WI38 (cell line): ENCODE measurements at regions not wholly inside any gene's neighbourhood (a gene's known extent, or its start where the extent isn't known, plus 50 kb on each side); places are given as distances from the start of the nearest gene placed in this dataset.

ENCODE experiments used
- H3K4me3 ChIP-seq: 2 replicates; pipeline ENCODE4 v1.5.1; 2011; ENCODE audit warnings: low read depth, mild to moderate bottlenecking, control low read depth, low read length
- TF ChIP-seq, protein P1 (sequence below): IDR thresholded peaks from 2 replicates; pipeline ENCODE4 v1.5.1; 2012; ENCODE audit warnings: low read depth, mild to moderate bottlenecking, control low read depth, low read length

DNA sequence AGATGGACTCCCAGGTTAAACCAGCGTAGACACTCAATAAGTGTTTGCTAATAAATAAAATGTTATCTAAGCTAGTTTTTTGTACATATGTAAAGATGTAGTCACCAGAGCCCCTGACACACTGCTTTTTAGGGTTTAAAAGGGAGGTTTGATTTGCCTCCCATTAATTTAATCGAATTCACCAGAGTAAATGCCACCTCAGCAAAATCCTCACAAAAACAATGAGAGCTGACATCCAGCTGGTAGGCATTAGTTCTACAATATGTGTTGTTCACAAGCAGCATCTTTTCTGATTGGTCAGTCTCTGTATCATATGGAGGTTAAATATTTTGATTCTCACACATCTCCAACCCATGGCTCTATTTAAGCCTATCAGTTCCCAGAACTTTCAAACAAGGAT lies 382.6 kb downstream of the CENPC start:
- H3K4me3 ChIP-seq: no peak overlapping the region
- TF ChIP-seq, protein P1, sequence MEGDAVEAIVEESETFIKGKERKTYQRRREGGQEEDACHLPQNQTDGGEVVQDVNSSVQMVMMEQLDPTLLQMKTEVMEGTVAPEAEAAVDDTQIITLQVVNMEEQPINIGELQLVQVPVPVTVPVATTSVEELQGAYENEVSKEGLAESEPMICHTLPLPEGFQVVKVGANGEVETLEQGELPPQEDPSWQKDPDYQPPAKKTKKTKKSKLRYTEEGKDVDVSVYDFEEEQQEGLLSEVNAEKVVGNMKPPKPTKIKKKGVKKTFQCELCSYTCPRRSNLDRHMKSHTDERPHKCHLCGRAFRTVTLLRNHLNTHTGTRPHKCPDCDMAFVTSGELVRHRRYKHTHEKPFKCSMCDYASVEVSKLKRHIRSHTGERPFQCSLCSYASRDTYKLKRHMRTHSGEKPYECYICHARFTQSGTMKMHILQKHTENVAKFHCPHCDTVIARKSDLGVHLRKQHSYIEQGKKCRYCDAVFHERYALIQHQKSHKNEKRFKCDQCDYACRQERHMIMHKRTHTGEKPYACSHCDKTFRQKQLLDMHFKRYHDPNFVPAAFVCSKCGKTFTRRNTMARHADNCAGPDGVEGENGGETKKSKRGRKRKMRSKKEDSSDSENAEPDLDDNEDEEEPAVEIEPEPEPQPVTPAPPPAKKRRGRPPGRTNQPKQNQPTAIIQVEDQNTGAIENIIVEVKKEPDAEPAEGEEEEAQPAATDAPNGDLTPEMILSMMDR: no peak

DNA sequence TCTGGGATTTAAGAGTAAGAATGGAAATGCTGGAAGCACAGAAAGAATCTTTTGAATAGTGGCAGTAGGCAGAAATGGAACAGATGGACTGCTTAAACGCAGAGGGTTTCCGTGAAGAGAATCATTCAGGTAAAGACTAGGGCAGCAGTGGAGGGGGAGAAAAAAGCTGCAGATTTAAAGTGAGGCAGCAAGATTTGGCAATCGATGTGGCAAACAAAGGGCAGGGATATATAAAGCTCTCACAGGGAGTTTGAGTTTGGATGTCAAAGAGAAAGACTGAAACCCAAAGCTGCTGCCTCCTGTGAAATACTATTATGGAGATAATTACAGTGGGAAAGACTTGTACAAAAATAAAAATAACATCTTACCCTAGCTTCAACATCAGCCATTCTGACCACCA lies 384.0 kb downstream of the CENPC start:
- TF ChIP-seq, protein P1: no peak
- H3K4me3 ChIP-seq: no peak overlapping the region

DNA sequence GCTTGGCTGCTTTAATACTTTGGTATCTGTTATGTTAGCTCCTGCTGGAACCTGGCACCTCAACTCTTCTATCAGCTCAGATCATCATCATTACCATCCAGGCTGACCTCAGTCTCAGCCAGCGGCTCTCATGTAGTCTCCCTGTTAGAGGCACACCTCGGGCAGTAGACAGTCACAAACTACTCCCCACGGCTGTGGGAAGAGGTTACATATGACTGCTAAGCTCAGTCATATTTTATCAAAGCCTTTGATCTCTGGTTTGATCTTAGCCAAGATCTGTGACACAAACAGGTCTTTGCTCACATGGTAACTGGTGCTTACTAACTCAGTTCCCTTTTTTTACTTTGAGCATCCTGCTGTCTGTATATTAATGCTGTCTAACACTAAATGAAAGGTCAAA lies 384.9 kb downstream of the CENPC start:
- TF ChIP-seq, protein P1: no peak

DNA sequence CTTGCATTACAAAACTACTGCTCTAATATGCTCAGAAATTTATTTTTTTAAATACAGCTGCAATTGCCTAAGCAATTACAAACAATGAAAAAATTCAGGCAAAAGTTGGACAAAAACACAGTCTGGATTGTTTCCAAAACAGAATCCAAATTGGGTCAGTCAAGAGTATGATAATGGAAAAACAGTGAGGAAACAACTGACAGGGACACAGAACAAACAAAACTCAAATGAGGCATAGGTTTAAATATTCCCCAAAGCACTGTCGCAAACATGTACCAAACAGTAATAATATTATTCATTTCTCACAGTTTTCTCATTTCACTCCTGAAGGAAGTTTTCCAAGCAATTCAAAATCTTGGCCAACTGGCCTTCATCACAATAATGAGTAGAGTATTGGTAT lies 386.6 kb downstream of the CENPC start:
- TF ChIP-seq, protein P1: no peak
- no peak overlapping the region for H3K4me3 ChIP-seq

More for the DNA sequence above, 384.9 kb downstream of the CENPC start:
- H3K4me3 ChIP-seq: no peak overlapping the region

DNA sequence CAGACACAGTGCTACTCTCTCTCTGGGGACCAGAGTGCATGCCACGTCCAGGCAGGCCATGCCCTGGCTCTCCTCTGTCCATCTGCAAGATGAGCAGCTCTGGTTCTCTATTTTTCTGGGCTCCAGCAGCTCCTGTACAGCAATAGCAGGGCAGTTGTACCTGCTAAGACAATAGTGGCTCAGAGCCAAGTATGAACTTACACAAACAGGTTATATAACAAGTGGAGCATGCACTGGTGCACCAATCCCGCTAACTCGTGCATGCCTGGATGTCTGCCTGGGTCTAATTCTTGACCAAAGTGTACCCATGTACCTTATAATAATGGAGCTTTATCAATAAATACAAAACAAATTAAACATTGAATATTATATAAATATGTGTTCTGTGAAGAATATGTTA lies 392.3 kb downstream of the CENPC start:
- H3K4me3 ChIP-seq: no peak overlapping the region
- TF ChIP-seq, protein P1: no peak

DNA sequence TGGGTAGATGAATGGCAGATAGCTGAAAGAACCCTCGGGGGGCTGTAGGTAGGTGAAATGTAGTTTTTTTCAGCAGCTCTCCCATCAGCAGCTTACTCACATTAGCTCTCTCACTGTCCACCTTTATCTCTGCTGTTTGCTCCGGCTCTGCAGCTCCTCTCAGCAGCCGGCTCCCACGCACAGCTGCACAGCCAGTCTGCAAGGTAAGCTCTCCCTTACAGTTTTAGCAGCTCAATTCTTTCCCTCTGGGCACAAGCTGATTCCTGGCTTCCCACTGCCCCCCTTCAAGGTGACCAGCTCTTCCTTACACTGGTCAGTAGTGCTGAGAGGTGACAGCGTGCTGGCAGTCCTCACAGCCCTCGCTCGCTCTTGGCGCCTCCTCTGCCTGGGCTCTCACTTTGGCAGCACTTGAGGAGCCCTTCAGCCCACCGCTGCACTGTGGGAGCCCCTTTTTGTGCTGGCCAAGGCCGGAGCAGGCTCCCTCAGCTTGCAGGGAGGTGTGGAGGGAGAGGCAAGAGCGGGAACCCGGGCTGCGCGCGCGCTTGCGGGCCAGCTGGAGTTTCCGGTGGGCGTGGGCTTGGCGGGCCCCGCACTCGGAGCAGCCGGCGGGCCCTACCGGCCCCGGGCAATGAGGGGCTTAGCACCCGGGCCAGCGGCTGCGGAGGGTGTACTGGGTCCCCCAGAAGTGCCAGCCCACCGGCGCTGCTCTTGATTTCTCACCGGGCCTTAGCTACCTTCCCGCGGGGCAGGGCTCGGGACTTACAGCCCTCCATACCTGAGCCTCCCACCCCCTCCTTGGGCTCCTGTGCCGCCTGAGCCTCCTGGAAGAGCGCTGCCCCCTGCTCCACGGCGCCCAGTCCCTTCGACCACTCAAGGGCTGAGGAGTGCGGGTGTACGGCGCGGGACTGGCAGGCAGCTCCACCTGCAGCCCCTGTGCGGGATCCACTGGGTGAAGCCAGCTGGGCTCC lies 393.6 kb downstream of the CENPC start:
- no peak overlapping the region for H3K4me3 ChIP-seq
- TF ChIP-seq, protein P1: no peak

DNA sequence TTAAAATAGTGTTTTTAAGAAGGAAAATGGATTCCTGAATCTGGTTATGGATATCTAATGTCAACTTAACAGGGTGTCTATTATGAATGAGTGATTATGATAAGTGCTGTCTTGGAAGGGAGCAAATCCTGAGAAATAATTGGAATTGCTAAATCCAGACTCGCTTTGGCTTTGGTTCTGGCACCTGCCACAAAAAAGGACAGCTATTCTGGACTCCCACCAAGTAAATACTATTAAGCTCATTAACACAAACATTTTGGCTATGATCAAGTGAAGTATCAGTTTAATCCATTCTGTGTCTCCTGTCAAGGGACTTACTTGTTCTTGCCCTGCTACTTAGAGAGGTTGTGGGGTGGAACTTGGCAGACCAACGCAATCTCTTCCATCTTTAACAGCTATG lies 403.7 kb downstream of the CENPC start:
- TF ChIP-seq, protein P1: no peak

More for the DNA sequence above, 403.7 kb downstream of the CENPC start:
- H3K4me3 ChIP-seq: no peak overlapping the region
